ENCODE measurements at regions not wholly inside any gene's neighbourhood (a gene's known extent, or its start where the extent isn't known, plus 50 kb on each side); places are given as distances from the start of the nearest gene placed in this dataset.

DNA sequence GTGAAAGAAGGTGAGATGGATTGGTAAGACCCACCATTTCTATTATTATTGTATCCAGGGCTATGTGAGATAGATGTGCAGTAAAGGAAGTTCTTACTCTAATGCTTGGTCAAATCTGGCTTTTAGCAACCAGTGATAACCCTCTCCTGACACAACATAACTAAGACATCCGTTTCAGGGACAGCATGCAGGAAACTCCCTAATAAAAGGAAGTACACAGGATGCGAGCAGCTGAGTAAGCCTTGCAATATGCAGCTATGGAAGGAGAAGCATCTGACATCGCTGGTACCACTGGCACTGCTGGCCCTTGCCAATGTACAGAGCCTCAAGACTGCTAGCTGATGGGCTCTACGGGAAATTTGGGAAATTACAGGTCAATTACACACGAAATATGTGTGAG, 662.3 kb downstream of the NR2F2 start:
- Mint-ChIP-seq H3K4me1 (no peaks in the 10 kb centered on the region), H3K36me3 (peaks cover 10% of the 10 kb centered on the region; the same call in 1 of the 2 replicates), H3K27ac (no peak overlapping the region), H3K4me3 (no peak overlapping the region), H3K27me3 (ENCODE audit: low read depth) (peaks cover 19% of the 10 kb centered on the region), H3K9me3 (peaks cover 43% of the 10 kb centered on the region)
- DNase-seq (ENCODE audit: low spot score) = no peak
- TF ChIP-seq GRHL2 (CRISPR knock-in tag; IDR thresholded peaks at IDR 0.05; ENCODE audit: insufficient replicate concordance, severe bottlenecking) = no peak
- TF ChIP-seq, protein P1, sequence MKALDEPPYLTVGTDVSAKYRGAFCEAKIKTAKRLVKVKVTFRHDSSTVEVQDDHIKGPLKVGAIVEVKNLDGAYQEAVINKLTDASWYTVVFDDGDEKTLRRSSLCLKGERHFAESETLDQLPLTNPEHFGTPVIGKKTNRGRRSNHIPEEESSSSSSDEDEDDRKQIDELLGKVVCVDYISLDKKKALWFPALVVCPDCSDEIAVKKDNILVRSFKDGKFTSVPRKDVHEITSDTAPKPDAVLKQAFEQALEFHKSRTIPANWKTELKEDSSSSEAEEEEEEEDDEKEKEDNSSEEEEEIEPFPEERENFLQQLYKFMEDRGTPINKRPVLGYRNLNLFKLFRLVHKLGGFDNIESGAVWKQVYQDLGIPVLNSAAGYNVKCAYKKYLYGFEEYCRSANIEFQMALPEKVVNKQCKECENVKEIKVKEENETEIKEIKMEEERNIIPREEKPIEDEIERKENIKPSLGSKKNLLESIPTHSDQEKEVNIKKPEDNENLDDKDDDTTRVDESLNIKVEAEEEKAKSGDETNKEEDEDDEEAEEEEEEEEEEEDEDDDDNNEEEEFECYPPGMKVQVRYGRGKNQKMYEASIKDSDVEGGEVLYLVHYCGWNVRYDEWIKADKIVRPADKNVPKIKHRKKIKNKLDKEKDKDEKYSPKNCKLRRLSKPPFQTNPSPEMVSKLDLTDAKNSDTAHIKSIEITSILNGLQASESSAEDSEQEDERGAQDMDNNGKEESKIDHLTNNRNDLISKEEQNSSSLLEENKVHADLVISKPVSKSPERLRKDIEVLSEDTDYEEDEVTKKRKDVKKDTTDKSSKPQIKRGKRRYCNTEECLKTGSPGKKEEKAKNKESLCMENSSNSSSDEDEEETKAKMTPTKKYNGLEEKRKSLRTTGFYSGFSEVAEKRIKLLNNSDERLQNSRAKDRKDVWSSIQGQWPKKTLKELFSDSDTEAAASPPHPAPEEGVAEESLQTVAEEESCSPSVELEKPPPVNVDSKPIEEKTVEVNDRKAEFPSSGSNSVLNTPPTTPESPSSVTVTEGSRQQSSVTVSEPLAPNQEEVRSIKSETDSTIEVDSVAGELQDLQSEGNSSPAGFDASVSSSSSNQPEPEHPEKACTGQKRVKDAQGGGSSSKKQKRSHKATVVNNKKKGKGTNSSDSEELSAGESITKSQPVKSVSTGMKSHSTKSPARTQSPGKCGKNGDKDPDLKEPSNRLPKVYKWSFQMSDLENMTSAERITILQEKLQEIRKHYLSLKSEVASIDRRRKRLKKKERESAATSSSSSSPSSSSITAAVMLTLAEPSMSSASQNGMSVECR (CRISPR knock-in tag; IDR thresholded peaks at IDR 0.05; ENCODE audit: borderline replicate concordance) = no peak
- TF ChIP-seq EMX1 (CRISPR knock-in tag; IDR thresholded peaks at IDR 0.05) = no peak
- TF ChIP-seq, protein P2, sequence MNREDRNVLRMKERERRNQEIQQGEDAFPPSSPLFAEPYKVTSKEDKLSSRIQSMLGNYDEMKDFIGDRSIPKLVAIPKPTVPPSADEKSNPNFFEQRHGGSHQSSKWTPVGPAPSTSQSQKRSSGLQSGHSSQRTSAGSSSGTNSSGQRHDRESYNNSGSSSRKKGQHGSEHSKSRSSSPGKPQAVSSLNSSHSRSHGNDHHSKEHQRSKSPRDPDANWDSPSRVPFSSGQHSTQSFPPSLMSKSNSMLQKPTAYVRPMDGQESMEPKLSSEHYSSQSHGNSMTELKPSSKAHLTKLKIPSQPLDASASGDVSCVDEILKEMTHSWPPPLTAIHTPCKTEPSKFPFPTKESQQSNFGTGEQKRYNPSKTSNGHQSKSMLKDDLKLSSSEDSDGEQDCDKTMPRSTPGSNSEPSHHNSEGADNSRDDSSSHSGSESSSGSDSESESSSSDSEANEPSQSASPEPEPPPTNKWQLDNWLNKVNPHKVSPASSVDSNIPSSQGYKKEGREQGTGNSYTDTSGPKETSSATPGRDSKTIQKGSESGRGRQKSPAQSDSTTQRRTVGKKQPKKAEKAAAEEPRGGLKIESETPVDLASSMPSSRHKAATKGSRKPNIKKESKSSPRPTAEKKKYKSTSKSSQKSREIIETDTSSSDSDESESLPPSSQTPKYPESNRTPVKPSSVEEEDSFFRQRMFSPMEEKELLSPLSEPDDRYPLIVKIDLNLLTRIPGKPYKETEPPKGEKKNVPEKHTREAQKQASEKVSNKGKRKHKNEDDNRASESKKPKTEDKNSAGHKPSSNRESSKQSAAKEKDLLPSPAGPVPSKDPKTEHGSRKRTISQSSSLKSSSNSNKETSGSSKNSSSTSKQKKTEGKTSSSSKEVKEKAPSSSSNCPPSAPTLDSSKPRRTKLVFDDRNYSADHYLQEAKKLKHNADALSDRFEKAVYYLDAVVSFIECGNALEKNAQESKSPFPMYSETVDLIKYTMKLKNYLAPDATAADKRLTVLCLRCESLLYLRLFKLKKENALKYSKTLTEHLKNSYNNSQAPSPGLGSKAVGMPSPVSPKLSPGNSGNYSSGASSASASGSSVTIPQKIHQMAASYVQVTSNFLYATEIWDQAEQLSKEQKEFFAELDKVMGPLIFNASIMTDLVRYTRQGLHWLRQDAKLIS (CRISPR knock-in tag; IDR thresholded peaks at IDR 0.05; ENCODE audit: borderline replicate concordance) = no peak
- TF ChIP-seq, protein P3, sequence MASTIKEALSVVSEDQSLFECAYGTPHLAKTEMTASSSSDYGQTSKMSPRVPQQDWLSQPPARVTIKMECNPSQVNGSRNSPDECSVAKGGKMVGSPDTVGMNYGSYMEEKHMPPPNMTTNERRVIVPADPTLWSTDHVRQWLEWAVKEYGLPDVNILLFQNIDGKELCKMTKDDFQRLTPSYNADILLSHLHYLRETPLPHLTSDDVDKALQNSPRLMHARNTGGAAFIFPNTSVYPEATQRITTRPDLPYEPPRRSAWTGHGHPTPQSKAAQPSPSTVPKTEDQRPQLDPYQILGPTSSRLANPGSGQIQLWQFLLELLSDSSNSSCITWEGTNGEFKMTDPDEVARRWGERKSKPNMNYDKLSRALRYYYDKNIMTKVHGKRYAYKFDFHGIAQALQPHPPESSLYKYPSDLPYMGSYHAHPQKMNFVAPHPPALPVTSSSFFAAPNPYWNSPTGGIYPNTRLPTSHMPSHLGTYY (CRISPR knock-in tag; IDR thresholded peaks at IDR 0.05) = no peak
- no peak for TF ChIP-seq OVOL2 (CRISPR knock-in tag; IDR thresholded peaks at IDR 0.05; ENCODE audit: borderline replicate concordance)
- TF ChIP-seq ZNF219 (CRISPR knock-in tag; IDR thresholded peaks at IDR 0.05; ENCODE audit: borderline replicate concordance) = no peak
- TF ChIP-seq, protein P4, sequence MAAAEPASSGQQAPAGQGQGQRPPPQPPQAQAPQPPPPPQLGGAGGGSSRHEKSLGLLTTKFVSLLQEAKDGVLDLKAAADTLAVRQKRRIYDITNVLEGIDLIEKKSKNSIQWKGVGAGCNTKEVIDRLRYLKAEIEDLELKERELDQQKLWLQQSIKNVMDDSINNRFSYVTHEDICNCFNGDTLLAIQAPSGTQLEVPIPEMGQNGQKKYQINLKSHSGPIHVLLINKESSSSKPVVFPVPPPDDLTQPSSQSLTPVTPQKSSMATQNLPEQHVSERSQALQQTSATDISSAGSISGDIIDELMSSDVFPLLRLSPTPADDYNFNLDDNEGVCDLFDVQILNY (CRISPR knock-in tag; IDR thresholded peaks at IDR 0.05) = no peak
- TF ChIP-seq, protein P5, sequence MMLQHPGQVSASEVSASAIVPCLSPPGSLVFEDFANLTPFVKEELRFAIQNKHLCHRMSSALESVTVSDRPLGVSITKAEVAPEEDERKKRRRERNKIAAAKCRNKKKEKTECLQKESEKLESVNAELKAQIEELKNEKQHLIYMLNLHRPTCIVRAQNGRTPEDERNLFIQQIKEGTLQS (CRISPR knock-in tag; conservative IDR thresholded peaks at IDR 0.05) = no peak
- TF ChIP-seq MYBL2 (CRISPR knock-in tag; IDR thresholded peaks at IDR 0.05) = no peak
- TF ChIP-seq, protein P6, sequence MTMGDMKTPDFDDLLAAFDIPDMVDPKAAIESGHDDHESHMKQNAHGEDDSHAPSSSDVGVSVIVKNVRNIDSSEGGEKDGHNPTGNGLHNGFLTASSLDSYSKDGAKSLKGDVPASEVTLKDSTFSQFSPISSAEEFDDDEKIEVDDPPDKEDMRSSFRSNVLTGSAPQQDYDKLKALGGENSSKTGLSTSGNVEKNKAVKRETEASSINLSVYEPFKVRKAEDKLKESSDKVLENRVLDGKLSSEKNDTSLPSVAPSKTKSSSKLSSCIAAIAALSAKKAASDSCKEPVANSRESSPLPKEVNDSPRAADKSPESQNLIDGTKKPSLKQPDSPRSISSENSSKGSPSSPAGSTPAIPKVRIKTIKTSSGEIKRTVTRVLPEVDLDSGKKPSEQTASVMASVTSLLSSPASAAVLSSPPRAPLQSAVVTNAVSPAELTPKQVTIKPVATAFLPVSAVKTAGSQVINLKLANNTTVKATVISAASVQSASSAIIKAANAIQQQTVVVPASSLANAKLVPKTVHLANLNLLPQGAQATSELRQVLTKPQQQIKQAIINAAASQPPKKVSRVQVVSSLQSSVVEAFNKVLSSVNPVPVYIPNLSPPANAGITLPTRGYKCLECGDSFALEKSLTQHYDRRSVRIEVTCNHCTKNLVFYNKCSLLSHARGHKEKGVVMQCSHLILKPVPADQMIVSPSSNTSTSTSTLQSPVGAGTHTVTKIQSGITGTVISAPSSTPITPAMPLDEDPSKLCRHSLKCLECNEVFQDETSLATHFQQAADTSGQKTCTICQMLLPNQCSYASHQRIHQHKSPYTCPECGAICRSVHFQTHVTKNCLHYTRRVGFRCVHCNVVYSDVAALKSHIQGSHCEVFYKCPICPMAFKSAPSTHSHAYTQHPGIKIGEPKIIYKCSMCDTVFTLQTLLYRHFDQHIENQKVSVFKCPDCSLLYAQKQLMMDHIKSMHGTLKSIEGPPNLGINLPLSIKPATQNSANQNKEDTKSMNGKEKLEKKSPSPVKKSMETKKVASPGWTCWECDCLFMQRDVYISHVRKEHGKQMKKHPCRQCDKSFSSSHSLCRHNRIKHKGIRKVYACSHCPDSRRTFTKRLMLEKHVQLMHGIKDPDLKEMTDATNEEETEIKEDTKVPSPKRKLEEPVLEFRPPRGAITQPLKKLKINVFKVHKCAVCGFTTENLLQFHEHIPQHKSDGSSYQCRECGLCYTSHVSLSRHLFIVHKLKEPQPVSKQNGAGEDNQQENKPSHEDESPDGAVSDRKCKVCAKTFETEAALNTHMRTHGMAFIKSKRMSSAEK (CRISPR knock-in tag; IDR thresholded peaks at IDR 0.05; ENCODE audit: borderline replicate concordance) = no peak
- no peak for TF ChIP-seq ZNF232 (CRISPR knock-in tag; IDR thresholded peaks at IDR 0.05)
- TF ChIP-seq ZNF317 (CRISPR knock-in tag; IDR thresholded peaks at IDR 0.05; ENCODE audit: borderline replicate concordance, low read depth) = no peak
- TF ChIP-seq, protein P7, sequence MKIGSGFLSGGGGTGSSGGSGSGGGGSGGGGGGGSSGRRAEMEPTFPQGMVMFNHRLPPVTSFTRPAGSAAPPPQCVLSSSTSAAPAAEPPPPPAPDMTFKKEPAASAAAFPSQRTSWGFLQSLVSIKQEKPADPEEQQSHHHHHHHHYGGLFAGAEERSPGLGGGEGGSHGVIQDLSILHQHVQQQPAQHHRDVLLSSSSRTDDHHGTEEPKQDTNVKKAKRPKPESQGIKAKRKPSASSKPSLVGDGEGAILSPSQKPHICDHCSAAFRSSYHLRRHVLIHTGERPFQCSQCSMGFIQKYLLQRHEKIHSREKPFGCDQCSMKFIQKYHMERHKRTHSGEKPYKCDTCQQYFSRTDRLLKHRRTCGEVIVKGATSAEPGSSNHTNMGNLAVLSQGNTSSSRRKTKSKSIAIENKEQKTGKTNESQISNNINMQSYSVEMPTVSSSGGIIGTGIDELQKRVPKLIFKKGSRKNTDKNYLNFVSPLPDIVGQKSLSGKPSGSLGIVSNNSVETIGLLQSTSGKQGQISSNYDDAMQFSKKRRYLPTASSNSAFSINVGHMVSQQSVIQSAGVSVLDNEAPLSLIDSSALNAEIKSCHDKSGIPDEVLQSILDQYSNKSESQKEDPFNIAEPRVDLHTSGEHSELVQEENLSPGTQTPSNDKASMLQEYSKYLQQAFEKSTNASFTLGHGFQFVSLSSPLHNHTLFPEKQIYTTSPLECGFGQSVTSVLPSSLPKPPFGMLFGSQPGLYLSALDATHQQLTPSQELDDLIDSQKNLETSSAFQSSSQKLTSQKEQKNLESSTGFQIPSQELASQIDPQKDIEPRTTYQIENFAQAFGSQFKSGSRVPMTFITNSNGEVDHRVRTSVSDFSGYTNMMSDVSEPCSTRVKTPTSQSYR (CRISPR knock-in tag; IDR thresholded peaks at IDR 0.05) = no peak
- TF ChIP-seq, protein P8, sequence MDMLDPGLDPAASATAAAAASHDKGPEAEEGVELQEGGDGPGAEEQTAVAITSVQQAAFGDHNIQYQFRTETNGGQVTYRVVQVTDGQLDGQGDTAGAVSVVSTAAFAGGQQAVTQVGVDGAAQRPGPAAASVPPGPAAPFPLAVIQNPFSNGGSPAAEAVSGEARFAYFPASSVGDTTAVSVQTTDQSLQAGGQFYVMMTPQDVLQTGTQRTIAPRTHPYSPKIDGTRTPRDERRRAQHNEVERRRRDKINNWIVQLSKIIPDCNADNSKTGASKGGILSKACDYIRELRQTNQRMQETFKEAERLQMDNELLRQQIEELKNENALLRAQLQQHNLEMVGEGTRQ (CRISPR knock-in tag; IDR thresholded peaks at IDR 0.05) = no peak
- POLR2A ChIA-PET = no interaction called here
- no peak for ATAC-seq
- CTCF ChIA-PET = no interaction called here

Data from WTC11 (cell line).